OCI-LY7 (cell line): ENCODE measurements at regions not wholly inside any gene's neighbourhood (a gene's known extent, or its start where the extent isn't known, plus 50 kb on each side); places are given as distances from the start of the nearest gene placed in this dataset.

Experiments
- BruUV-seq: library from RNA; stranded (reverse); fragments of 400-500 nt; replicated peaks from 2 replicates; lab custom pipeline; 2021; lab: Mats Ljungman, UMichigan
- CTCF ChIA-PET: fragments of 300-600 bp; sonication (Branson Sonifier 250); formaldehyde crosslinking; loops from one replicate; lab custom pipeline; 2022; ENCODE audit warnings: antibody characterized with exemption; ENCODE audit not compliant: unreplicated experiment; lab: Charles Lee
- POLR2A ChIA-PET: fragments of 300-600 bp; sonication (Branson Sonifier 250); formaldehyde crosslinking; loops from one replicate; lab custom pipeline; 2022; ENCODE audit warnings: antibody characterized with exemption; lab: Charles Lee
- DNase-seq: peaks from one replicate; pipeline ENCODE4 v3.0.0-alpha.2; 2015; ENCODE audit warnings: low spot score
- H2AFZ ChIP-seq: fragments of 200-600 bp; sonication (generic), shearing (Covaris generic); 2 replicates; pipeline ENCODE4 v1.6.1; 2014; ENCODE audit warnings: mild to moderate bottlenecking, antibody characterized with exemption, low read length, moderate library complexity
- H3K27ac ChIP-seq: fragments of 200-600 bp; sonication (generic); 2 replicates; pipeline ENCODE4 v1.5.1; 2014; ENCODE audit warnings: mixed run types, low read depth, mild to moderate bottlenecking, moderate library complexity, low read length, inconsistent platforms; ENCODE audit not compliant: poor library complexity, severe bottlenecking
- H3K36me3 ChIP-seq: fragments of 200-600 bp; sonication (generic); 2 replicates; pipeline ENCODE4 v1.6.1; 2014; ENCODE audit warnings: mild to moderate bottlenecking, antibody characterized with exemption, low read length, moderate library complexity, mixed read lengths; ENCODE audit not compliant: insufficient read depth
- H3K4me1 ChIP-seq: fragments of 200-600 bp; sonication (generic); 2 replicates; pipeline ENCODE4 v1.5.1; 2014; ENCODE audit warnings: mild to moderate bottlenecking, low read length; ENCODE audit not compliant: insufficient read depth, poor library complexity, severe bottlenecking
- H3K4me2 ChIP-seq: fragments of 200-600 bp; sonication (generic); 2 replicates; pipeline ENCODE4 v1.6.1; 2014; ENCODE audit warnings: mild to moderate bottlenecking, low read length
- H3K4me3 ChIP-seq: fragments of 200-600 bp; sonication (generic); 2 replicates; pipeline ENCODE4 v1.5.1; 2014; ENCODE audit warnings: mild to moderate bottlenecking, low read depth, low read length; ENCODE audit not compliant: poor library complexity, severe bottlenecking
- H3K79me2 ChIP-seq: fragments of 200-600 bp; sonication (generic); 2 replicates; pipeline ENCODE4 v1.6.1; 2016; ENCODE audit warnings: low read depth, mild to moderate bottlenecking, low read length, moderate library complexity, mixed read lengths; ENCODE audit not compliant: insufficient read depth
- H3K9me2 ChIP-seq: fragments of 200-600 bp; sonication (generic); 2 replicates; pipeline ENCODE4 v1.6.1; 2016; ENCODE audit warnings: mild to moderate bottlenecking, low read length, mixed read lengths; ENCODE audit not compliant: insufficient read depth
- H3K9me3 ChIP-seq: fragments of 200-600 bp; sonication (generic); 2 replicates; pipeline ENCODE4 v1.6.1; 2014; ENCODE audit warnings: mild to moderate bottlenecking, mixed run types, low read length, mixed read lengths
- H4K20me1 ChIP-seq: fragments of 200-600 bp; sonication (generic); 2 replicates; pipeline ENCODE4 v1.6.1; 2014; ENCODE audit warnings: mild to moderate bottlenecking, antibody characterized with exemption, low read length, moderate library complexity, mixed read lengths; ENCODE audit not compliant: insufficient read depth
- EZH2phosphoT487 ChIP-seq: fragments of 200-600 bp; sonication (generic); IDR thresholded peaks from 2 replicates; pipeline ENCODE4 v1.6.1; 2018; ENCODE audit warnings: low read depth, borderline replicate concordance, mild to moderate bottlenecking, mixed run types, antibody characterized with exemption, low read length, moderate library complexity, mixed read lengths
- intact Hi-C: fragments of 100-400 bp; cut with micrococcal nuclease; formaldehyde crosslinking; loops from one replicate; pipeline ENCODE4 v1.10.0; 2022; ENCODE audit not compliant: unreplicated experiment
- TF ChIP-seq, protein P1 (sequence below): fragments of 200-600 bp; sonication (generic); conservative IDR thresholded peaks from 2 replicates; pipeline ENCODE4 v1.5.1; 2014; ENCODE audit warnings: mild to moderate bottlenecking, antibody characterized with exemption, low read length, moderate library complexity, mixed read lengths

DNA sequence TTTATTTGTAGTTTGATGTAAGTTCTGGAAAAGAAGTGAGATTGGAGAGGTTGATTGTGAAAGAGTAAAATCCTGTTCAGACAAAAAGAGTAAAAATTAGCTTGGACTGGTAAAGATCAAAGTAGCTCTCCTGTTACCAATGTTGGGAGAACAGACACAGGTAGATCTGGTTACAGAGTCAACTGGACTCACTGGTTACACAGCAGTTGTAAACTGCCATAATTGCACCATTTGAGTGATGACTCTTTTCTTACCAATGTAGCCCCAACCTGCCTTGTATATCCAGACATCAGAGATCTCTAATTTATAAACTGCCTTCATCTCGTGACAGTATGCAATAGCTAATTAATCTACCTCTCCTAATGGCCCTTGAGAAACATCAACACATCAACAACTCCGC lies 165.6 kb upstream of the PRSS16 start:
- no peak overlapping the region for H3K27ac ChIP-seq
- H3K9me2 ChIP-seq, result no peaks in the 10 kb centered on the region
- POLR2A ChIA-PET, result interaction anchor here (0.6 kb wide), 3 partner anchors 13 to 457 kb away, joined by 3 to 5 read pairs (median 4); no protein-coding TSS in a partner anchor
- no TSS peak for BruUV-seq
- H3K4me3 ChIP-seq, result no peak overlapping the region
- H3K36me3 ChIP-seq, result no peaks in the 10 kb centered on the region
- intact Hi-C loops, result no loop called here
- H4K20me1 ChIP-seq, result no peaks in the 10 kb centered on the region
- H3K4me1 ChIP-seq, result no peaks in the 10 kb centered on the region
- CTCF ChIA-PET, result no interaction called here
- DNase-seq, result no peak
- no peak for TF ChIP-seq EZH2phosphoT487
- TF ChIP-seq, protein P1, sequence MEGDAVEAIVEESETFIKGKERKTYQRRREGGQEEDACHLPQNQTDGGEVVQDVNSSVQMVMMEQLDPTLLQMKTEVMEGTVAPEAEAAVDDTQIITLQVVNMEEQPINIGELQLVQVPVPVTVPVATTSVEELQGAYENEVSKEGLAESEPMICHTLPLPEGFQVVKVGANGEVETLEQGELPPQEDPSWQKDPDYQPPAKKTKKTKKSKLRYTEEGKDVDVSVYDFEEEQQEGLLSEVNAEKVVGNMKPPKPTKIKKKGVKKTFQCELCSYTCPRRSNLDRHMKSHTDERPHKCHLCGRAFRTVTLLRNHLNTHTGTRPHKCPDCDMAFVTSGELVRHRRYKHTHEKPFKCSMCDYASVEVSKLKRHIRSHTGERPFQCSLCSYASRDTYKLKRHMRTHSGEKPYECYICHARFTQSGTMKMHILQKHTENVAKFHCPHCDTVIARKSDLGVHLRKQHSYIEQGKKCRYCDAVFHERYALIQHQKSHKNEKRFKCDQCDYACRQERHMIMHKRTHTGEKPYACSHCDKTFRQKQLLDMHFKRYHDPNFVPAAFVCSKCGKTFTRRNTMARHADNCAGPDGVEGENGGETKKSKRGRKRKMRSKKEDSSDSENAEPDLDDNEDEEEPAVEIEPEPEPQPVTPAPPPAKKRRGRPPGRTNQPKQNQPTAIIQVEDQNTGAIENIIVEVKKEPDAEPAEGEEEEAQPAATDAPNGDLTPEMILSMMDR, result no peak
- no peaks in the 10 kb centered on the region for H3K79me2 ChIP-seq
- H3K9me3 ChIP-seq, result no peaks in the 10 kb centered on the region
- H2AFZ ChIP-seq, result no peak overlapping the region
- no peak overlapping the region for H3K4me2 ChIP-seq

DNA sequence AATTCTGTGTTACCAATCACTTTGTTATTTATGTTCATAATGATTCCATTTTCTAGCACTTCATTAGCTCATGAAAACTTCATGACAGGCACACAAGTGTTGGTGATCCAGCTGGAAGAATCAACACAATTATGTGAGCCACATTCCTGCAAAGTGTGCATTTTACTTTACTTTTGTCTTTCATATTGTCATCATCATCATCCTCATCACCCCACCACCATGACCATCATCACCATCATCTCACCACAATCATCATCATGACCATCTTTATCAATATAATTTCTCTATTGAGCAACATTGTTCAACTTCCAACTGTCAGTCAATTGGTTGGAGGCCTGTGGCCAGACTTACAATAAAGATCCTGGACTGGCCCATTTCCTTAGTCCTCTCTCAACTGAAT lies 159.4 kb upstream of the PRSS16 start:
- ChIA-PET POLR2A (no interaction called here), CTCF (no interaction called here)
- no peak overlapping the region for H3K4me2 ChIP-seq
- no peaks in the 10 kb centered on the region for H3K79me2 ChIP-seq
- no peak for TF ChIP-seq EZH2phosphoT487
- TF ChIP-seq, protein P1, result no peak
- BruUV-seq, result no TSS peak
- no peaks in the 10 kb centered on the region for H3K36me3 ChIP-seq
- H3K27ac ChIP-seq, result no peak overlapping the region
- no peaks in the 10 kb centered on the region for H3K9me2 ChIP-seq
- no peak overlapping the region for H3K4me3 ChIP-seq
- H4K20me1 ChIP-seq, result no peaks in the 10 kb centered on the region
- no peak for DNase-seq
- no peaks in the 10 kb centered on the region for H3K4me1 ChIP-seq
- intact Hi-C loops, result no loop called here
- H3K9me3 ChIP-seq, result no peaks in the 10 kb centered on the region
- no peak overlapping the region for H2AFZ ChIP-seq

DNA sequence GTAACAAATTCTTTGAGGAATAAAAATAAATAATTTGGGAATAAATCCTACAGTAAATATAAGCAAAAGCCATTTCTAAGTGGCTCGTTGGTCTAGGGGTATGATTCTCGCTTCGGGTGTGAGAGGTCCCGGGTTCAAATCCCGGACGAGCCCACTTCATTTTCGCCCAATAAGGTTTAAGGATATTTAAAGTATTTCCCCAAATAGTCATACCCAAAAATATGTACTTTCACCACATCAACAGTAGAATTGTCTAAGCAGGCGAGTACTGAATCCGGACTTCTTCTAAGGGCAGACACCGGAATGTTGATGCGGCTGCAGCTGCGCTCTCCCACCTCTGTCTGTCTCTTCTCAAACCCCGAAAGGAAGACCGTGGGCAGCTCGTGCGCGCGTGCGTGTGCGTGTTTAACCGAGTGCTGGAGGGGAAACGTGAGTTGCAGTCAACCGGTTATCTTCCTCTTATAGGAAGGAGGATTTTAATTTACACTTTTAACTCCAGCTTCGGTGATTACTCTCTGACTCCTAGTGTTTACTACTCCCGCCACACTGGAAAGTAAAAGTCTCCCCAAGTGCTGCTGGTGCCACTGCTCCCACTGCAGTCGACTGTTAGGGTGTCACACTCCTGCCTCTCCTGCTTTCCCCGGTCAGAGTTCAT lies 155.7 kb upstream of the PRSS16 start:
- Histone ChIP-seq H4K20me1 (no peaks in the 10 kb centered on the region), H3K79me2 (no peaks in the 10 kb centered on the region), H3K36me3 (no peaks in the 10 kb centered on the region), H3K27ac (no peak overlapping the region), H2AFZ (no peak overlapping the region), H3K9me3 (no peaks in the 10 kb centered on the region), H3K9me2 (no peaks in the 10 kb centered on the region), H3K4me3 (peak overlapping the region; percentile 34), H3K4me2 (peak overlapping the region; percentile 25), H3K4me1 (no peaks in the 10 kb centered on the region)
- intact Hi-C loops, result no loop called here
- CTCF ChIA-PET, result no interaction called here
- peak; percentile 8 for DNase-seq
- BruUV-seq, result no TSS peak
- POLR2A ChIA-PET, result no interaction called here
- TF ChIP-seq, protein P1, result no peak
- no peak for TF ChIP-seq EZH2phosphoT487
